HUES48 (cell line): ENCODE measurements at regions not wholly inside any gene's neighbourhood (a gene's known extent, or its start where the extent isn't known, plus 50 kb on each side); places are given as distances from the start of the nearest gene placed in this dataset.
"Not testable (repeated sequence)": the region's sequence is repeated elsewhere in the genome, so short reads cannot be mapped to it uniquely, and the experiment has no call there.

ENCODE experiments used
- H3K27ac ChIP-seq: one replicate; pipeline ENCODE4 v1.7.0; 2013; ENCODE audit warnings: low read depth, low read length, inconsistent platforms
- H3K27me3 ChIP-seq: 2 replicates; pipeline ENCODE4 v1.6.1; 2013; ENCODE audit warnings: mild to moderate bottlenecking, low read length; ENCODE audit not compliant: control insufficient read depth, insufficient read depth
- H3K36me3 ChIP-seq: 2 replicates; pipeline ENCODE4 v1.6.1; 2013; ENCODE audit warnings: low read length; ENCODE audit not compliant: control insufficient read depth, insufficient read depth
- H3K4me1 ChIP-seq: 2 replicates; pipeline ENCODE4 v1.6.1; 2013; ENCODE audit warnings: mild to moderate bottlenecking, low read length; ENCODE audit not compliant: control insufficient read depth, insufficient read depth
- H3K4me3 ChIP-seq: 2 replicates; pipeline ENCODE4 v1.5.1; 2013; ENCODE audit warnings: mild to moderate bottlenecking, low read depth, low read length
- H3K9ac ChIP-seq: 2 replicates; pipeline ENCODE4 v1.6.1; 2013; ENCODE audit warnings: mild to moderate bottlenecking, low read depth, low read length, moderate library complexity
- H3K9me3 ChIP-seq: 2 replicates; pipeline ENCODE4 v1.6.1; 2013; ENCODE audit warnings: low read length; ENCODE audit not compliant: control insufficient read depth, insufficient read depth

- not testable (repeated sequence) for H3K36me3 ChIP-seq, H3K4me3 ChIP-seq, H3K27me3 ChIP-seq, H3K4me1 ChIP-seq, H3K27ac ChIP-seq, H3K9ac ChIP-seq
- H3K9me3 ChIP-seq: peaks cover 33% of the 10 kb centered on the region
Observed at GRCh38 chr15:19995296-19995695, 546.3 kb downstream of the GOLGA6L6 start.

GRCh38 chr15:19992428-19992827 lies 549.2 kb downstream of the GOLGA6L6 start:
- H3K4me3 ChIP-seq: no peak overlapping the region
- no peak overlapping the region for H3K9ac ChIP-seq
- no peaks in the 10 kb centered on the region for H3K36me3 ChIP-seq
- peaks cover 54% of the 10 kb centered on the region for H3K9me3 ChIP-seq
- no peak overlapping the region for H3K27ac ChIP-seq
- H3K4me1 ChIP-seq: no peaks in the 10 kb centered on the region
- no peaks in the 10 kb centered on the region for H3K27me3 ChIP-seq

- Histone ChIP-seq H3K36me3 (no peaks in the 10 kb centered on the region), H3K27me3 (no peaks in the 10 kb centered on the region), H3K4me1 (no peaks in the 10 kb centered on the region), H3K4me3 (no peak overlapping the region), H3K9ac (no peak overlapping the region), H3K27ac (no peak overlapping the region), H3K9me3 (peaks cover 91% of the 10 kb centered on the region)
Observed at GRCh38 chr15:19988094-19988660, 553.4 kb downstream of the GOLGA6L6 start.

GRCh38 chr15:19987389-19988048 lies 554.1 kb downstream of the GOLGA6L6 start:
- no peak overlapping the region for H3K9ac ChIP-seq
- H3K36me3 ChIP-seq: no peaks in the 10 kb centered on the region
- H3K27me3 ChIP-seq: no peaks in the 10 kb centered on the region
- H3K4me3 ChIP-seq: no peak overlapping the region
- H3K27ac ChIP-seq: no peak overlapping the region
- peaks cover 91% of the 10 kb centered on the region for H3K9me3 ChIP-seq
- no peaks in the 10 kb centered on the region for H3K4me1 ChIP-seq

- no peak overlapping the region for H3K27ac ChIP-seq
- H3K36me3 ChIP-seq: no peaks in the 10 kb centered on the region
- peaks cover 84% of the 10 kb centered on the region for H3K9me3 ChIP-seq
- H3K4me1 ChIP-seq: no peaks in the 10 kb centered on the region
- H3K4me3 ChIP-seq: no peak overlapping the region
- H3K27me3 ChIP-seq: no peaks in the 10 kb centered on the region
- H3K9ac ChIP-seq: no peak overlapping the region
Observed at GRCh38 chr15:19984101-19984500, 557.5 kb downstream of the GOLGA6L6 start.

- no peaks in the 10 kb centered on the region for H3K36me3 ChIP-seq
- H3K27ac ChIP-seq: no peak overlapping the region
- no peaks in the 10 kb centered on the region for H3K27me3 ChIP-seq
- H3K4me3 ChIP-seq: no peak overlapping the region
- H3K4me1 ChIP-seq: no peaks in the 10 kb centered on the region
- peaks cover 75% of the 10 kb centered on the region for H3K9me3 ChIP-seq
- H3K9ac ChIP-seq: no peak overlapping the region
Observed at GRCh38 chr15:19974998-19975397, 566.6 kb downstream of the GOLGA6L6 start.

- Histone ChIP-seq H3K9ac (no peak overlapping the region), H3K4me1 (no peaks in the 10 kb centered on the region), H3K27ac (no peak overlapping the region), H3K9me3 (peaks cover 81% of the 10 kb centered on the region), H3K27me3 (no peaks in the 10 kb centered on the region), H3K36me3 (no peaks in the 10 kb centered on the region), H3K4me3 (no peak overlapping the region)
Observed at GRCh38 chr15:19973718-19974117, 567.9 kb downstream of the GOLGA6L6 start.

- not testable (repeated sequence) for H3K4me1 ChIP-seq, H3K4me3 ChIP-seq, H3K36me3 ChIP-seq, H3K27me3 ChIP-seq, H3K27ac ChIP-seq, H3K9ac ChIP-seq
- peaks cover 81% of the 10 kb centered on the region for H3K9me3 ChIP-seq
Observed at GRCh38 chr15:19972582-19972981, 569.0 kb downstream of the GOLGA6L6 start.

GRCh38 chr15:19965574-19965973 lies 576.0 kb downstream of the GOLGA6L6 start:
- not testable (repeated sequence) for H3K27ac ChIP-seq, H3K9ac ChIP-seq, H3K36me3 ChIP-seq, H3K4me1 ChIP-seq, H3K4me3 ChIP-seq, H3K27me3 ChIP-seq
- peaks cover 74% of the 10 kb centered on the region for H3K9me3 ChIP-seq

GRCh38 chr15:19964480-19964879 lies 577.1 kb downstream of the GOLGA6L6 start:
- not testable (repeated sequence) for H3K4me3 ChIP-seq, H3K9ac ChIP-seq, H3K36me3 ChIP-seq, H3K27ac ChIP-seq, H3K27me3 ChIP-seq, H3K4me1 ChIP-seq
- peaks cover 70% of the 10 kb centered on the region for H3K9me3 ChIP-seq

GRCh38 chr15:19956124-19956796 lies 585.3 kb downstream of the GOLGA6L6 start:
- H3K4me3 ChIP-seq: no peak overlapping the region

More at GRCh38 chr15:19956124-19956796, 585.3 kb downstream of the GOLGA6L6 start:
- no peak overlapping the region for H3K9ac ChIP-seq
- H3K4me1 ChIP-seq: no peaks in the 10 kb centered on the region
- H3K27me3 ChIP-seq: no peaks in the 10 kb centered on the region
- no peaks in the 10 kb centered on the region for H3K36me3 ChIP-seq
- H3K9me3 ChIP-seq: peaks cover 42% of the 10 kb centered on the region
- H3K27ac ChIP-seq: no peak overlapping the region
